Type B pancreatic cell (in vitro differentiated cells): ENCODE measurements at regions not wholly inside any gene's neighbourhood (a gene's known extent, or its start where the extent isn't known, plus 50 kb on each side); places are given as distances from the start of the nearest gene placed in this dataset.

Source experiments
- DNase-seq: peaks from one replicate; pipeline ENCODE4 v3.0.0; 2021; ENCODE audit warnings: mixed read lengths; ENCODE audit not compliant: unreplicated experiment; ENCODE audit errors: extremely low spot score
- H3K27ac Mint-ChIP-seq: 2 replicates; pipeline ENCODE4 v1.8.0; 2021; ENCODE audit warnings: mild to moderate bottlenecking, mixed read lengths
- H3K27me3 Mint-ChIP-seq: 2 replicates; pipeline ENCODE4 v1.8.0; 2021; ENCODE audit warnings: mixed read lengths
- H3K36me3 Mint-ChIP-seq: 2 replicates; pipeline ENCODE4 v1.8.0; 2021; ENCODE audit warnings: mixed read lengths
- H3K4me1 Mint-ChIP-seq: one replicate; pipeline ENCODE4 v1.8.0; 2021; ENCODE audit warnings: mixed read lengths; ENCODE audit not compliant: unreplicated experiment
- H3K4me3 Mint-ChIP-seq: 2 replicates; pipeline ENCODE4 v1.8.0; 2021; ENCODE audit warnings: mild to moderate bottlenecking, mixed read lengths
- H3K9me3 Mint-ChIP-seq: 2 replicates; pipeline ENCODE4 v1.8.0; 2021; ENCODE audit warnings: mixed read lengths
- TF ChIP-seq, protein P1 (sequence below): fragments of 200-600 bp; sonication (generic); conservative IDR thresholded peaks from 2 replicates; pipeline ENCODE4 v1.5.0; 2021; ENCODE audit warnings: antibody characterized with exemption, mild to moderate bottlenecking

DNA sequence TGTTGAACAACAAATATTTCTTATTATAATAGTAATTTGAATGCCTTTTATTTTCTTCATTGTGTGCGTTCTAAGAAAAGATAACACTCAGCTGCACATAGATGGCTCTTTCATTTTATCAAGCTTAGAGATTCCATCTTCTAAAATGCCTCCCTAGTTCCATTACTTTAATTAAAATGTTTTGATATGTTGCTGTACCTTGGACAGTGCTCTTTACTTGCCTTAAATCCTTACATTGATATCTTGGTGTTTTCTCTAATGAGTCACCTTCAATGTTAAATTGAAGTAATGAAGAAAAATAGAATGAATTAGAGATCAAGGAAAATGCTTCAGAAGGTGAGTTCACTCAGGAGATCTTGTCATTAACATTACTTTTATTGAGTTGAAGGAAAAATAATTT, 1672.4 kb upstream of the AGA start:
- Mint-ChIP-seq H3K4me3 (no peak overlapping the region), H3K27ac (no peak overlapping the region), H3K36me3 (no peaks in the 10 kb centered on the region), H3K27me3 (no peaks in the 10 kb centered on the region), H3K9me3 (no peaks in the 10 kb centered on the region), H3K4me1 (no peaks in the 10 kb centered on the region)
- TF ChIP-seq, protein P1, sequence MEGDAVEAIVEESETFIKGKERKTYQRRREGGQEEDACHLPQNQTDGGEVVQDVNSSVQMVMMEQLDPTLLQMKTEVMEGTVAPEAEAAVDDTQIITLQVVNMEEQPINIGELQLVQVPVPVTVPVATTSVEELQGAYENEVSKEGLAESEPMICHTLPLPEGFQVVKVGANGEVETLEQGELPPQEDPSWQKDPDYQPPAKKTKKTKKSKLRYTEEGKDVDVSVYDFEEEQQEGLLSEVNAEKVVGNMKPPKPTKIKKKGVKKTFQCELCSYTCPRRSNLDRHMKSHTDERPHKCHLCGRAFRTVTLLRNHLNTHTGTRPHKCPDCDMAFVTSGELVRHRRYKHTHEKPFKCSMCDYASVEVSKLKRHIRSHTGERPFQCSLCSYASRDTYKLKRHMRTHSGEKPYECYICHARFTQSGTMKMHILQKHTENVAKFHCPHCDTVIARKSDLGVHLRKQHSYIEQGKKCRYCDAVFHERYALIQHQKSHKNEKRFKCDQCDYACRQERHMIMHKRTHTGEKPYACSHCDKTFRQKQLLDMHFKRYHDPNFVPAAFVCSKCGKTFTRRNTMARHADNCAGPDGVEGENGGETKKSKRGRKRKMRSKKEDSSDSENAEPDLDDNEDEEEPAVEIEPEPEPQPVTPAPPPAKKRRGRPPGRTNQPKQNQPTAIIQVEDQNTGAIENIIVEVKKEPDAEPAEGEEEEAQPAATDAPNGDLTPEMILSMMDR, result no peak
- no peak for DNase-seq

DNA sequence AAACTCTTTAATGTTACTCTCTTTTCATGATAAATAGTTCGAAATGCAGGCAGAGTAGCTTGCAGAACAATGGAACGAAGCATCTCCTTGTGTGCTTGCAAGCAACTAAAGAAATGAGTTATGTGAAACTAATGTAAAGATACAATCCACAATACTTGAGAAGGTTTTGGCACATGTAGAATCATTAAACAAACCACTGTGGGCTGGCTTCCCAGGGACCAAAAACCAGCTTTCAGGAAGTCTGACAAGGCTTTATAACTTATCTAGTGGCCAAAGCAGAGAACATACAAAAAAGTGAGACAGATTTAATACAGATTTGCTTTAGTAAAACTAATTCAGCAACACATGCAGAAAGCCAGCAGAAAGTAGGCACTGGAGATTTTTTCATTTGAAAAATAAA, 1673.8 kb upstream of the AGA start:
- no peak for DNase-seq
- Mint-ChIP-seq H3K27me3 (no peaks in the 10 kb centered on the region), H3K4me1 (no peaks in the 10 kb centered on the region), H3K36me3 (no peaks in the 10 kb centered on the region), H3K4me3 (no peak overlapping the region), H3K9me3 (no peaks in the 10 kb centered on the region), H3K27ac (no peak overlapping the region)
- TF ChIP-seq, protein P1, result no peak

- Mint-ChIP-seq H3K36me3 (no peaks in the 10 kb centered on the region), H3K27ac (no peak overlapping the region), H3K27me3 (no peaks in the 10 kb centered on the region), H3K9me3 (no peaks in the 10 kb centered on the region), H3K4me1 (no peaks in the 10 kb centered on the region), H3K4me3 (no peak overlapping the region)
- TF ChIP-seq, protein P1, result no peak
- DNase-seq, result no peak
Measured at GRCh38 chr4:179116581-179116980, 1674.3 kb upstream of the AGA start.

DNA sequence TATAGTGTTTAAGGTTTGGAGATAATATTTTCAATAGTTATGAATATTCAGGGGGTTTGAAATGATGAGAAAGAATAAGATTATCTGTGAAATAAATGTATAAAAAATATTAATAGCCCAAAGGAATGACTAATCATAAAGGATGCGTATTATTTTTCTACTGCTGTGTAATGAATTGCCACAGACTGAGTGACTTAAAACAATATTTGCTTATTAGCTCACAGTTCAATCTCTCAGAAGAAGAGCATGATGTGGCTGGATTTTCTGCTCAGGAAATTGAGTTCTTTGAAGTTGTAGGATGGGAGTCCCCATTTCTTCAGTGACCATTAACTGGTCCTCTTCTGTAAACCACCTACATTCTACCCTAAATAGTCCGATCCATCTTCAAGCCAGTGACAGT, 1680.8 kb upstream of the AGA start:
- TF ChIP-seq, protein P1, result no peak
- DNase-seq, result no peak
- no peak overlapping the region for H3K4me3 Mint-ChIP-seq
- H3K4me1 Mint-ChIP-seq, result no peaks in the 10 kb centered on the region
- no peaks in the 10 kb centered on the region for H3K27me3 Mint-ChIP-seq
- no peak overlapping the region for H3K27ac Mint-ChIP-seq
- no peaks in the 10 kb centered on the region for H3K9me3 Mint-ChIP-seq
- no peaks in the 10 kb centered on the region for H3K36me3 Mint-ChIP-seq

DNA sequence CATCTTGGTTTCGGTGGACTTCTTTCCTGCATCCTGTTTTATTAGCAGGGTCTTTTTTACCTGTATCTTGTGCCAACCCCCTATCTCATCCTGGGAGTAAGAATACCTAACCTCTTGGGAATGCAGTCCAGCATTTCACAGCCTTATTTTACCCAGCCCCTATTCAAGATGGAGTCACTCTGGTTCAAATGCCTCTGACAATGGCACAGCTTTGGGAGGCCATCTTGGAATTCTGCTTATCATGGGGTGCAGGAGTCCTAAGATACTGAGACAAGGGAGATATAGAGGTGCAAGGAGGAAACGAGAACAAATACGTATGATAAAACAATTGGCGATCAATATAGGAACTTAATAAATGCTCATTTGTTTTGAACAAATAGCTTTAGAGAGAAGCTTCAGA, 1682.2 kb upstream of the AGA start:
- Mint-ChIP-seq H3K4me1 (no peaks in the 10 kb centered on the region), H3K4me3 (no peak overlapping the region), H3K27ac (no peak overlapping the region), H3K9me3 (no peaks in the 10 kb centered on the region), H3K36me3 (no peaks in the 10 kb centered on the region), H3K27me3 (no peaks in the 10 kb centered on the region)
- TF ChIP-seq, protein P1, result no peak
- DNase-seq, result no peak

DNA sequence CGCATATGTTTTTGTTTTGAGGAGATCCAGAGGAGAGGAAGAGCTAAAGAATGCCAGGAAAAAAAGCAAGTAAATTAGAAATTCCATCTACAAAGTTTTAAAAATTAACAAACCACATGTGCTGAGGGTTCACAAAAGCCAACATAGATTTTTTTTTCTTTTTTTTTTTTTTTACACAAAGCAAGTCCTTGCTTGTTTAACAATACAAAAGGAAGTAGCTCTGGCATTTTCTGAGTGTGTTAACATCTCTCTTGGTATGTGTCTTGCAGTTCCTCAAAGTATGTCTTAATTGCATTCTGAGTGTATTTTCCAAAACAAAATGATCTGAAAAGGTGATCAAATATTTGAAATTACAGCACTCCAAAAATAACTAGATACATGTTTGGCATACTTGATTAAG, 1682.7 kb upstream of the AGA start:
- DNase-seq, result no peak
- H3K36me3 Mint-ChIP-seq, result no peaks in the 10 kb centered on the region
- no peaks in the 10 kb centered on the region for H3K4me1 Mint-ChIP-seq
- TF ChIP-seq, protein P1, result no peak
- no peaks in the 10 kb centered on the region for H3K9me3 Mint-ChIP-seq
- no peak overlapping the region for H3K27ac Mint-ChIP-seq
- no peak overlapping the region for H3K4me3 Mint-ChIP-seq
- no peaks in the 10 kb centered on the region for H3K27me3 Mint-ChIP-seq
